DOHH2 (cell line): ENCODE measurements at regions not wholly inside any gene's neighbourhood (a gene's known extent, or its start where the extent isn't known, plus 50 kb on each side); places are given as distances from the start of the nearest gene placed in this dataset.

Experiments
- H3F3A ChIP-seq: fragments of 200-600 bp; sonication (generic), shearing (Covaris generic); 2 replicates; pipeline ENCODE4 v1.6.0; 2016; ENCODE audit warnings: antibody characterized with exemption, mild to moderate bottlenecking; ENCODE audit not compliant: control insufficient read depth, insufficient read depth
- H3K27ac ChIP-seq: fragments of 200-600 bp; sonication (generic); 2 replicates; pipeline ENCODE4 v1.5.1; 2014; ENCODE audit warnings: low read depth, mild to moderate bottlenecking, low read length, moderate library complexity
- H3K27me3 ChIP-seq: fragments of 200-600 bp; sonication (generic); 2 replicates; pipeline ENCODE4 v1.6.1; 2014; ENCODE audit warnings: mild to moderate bottlenecking, low read length, mixed read lengths; ENCODE audit not compliant: control insufficient read depth
- H3K36me3 ChIP-seq: fragments of 200-600 bp; sonication (generic); 2 replicates; pipeline ENCODE4 v1.6.1; 2014; ENCODE audit warnings: mild to moderate bottlenecking, low read length, moderate library complexity, mixed read lengths; ENCODE audit not compliant: control insufficient read depth
- H3K4me1 ChIP-seq: fragments of 200-600 bp; sonication (generic); 2 replicates; pipeline ENCODE4 v1.6.1; 2014; ENCODE audit warnings: mild to moderate bottlenecking, low read length, mixed read lengths; ENCODE audit not compliant: control insufficient read depth
- H3K4me2 ChIP-seq: fragments of 200-600 bp; sonication (generic); 2 replicates; pipeline ENCODE4 v1.6.0; 2014; ENCODE audit warnings: mild to moderate bottlenecking, low read length, moderate library complexity
- H3K4me3 ChIP-seq: fragments of 200-600 bp; sonication (generic); 2 replicates; pipeline ENCODE4 v1.5.1; 2014; ENCODE audit warnings: mild to moderate bottlenecking, low read length, mixed read lengths
- H3K79me2 ChIP-seq: fragments of 200-600 bp; sonication (generic); 2 replicates; pipeline ENCODE4 v1.6.1; 2014; ENCODE audit warnings: mild to moderate bottlenecking, low read length, mixed read lengths; ENCODE audit not compliant: control insufficient read depth
- H3K9me2 ChIP-seq: fragments of 200-600 bp; sonication (generic); replicated peaks from 2 replicates; pipeline ENCODE4 v1.6.1; 2014; ENCODE audit warnings: mild to moderate bottlenecking, low read length, mixed read lengths; ENCODE audit not compliant: control insufficient read depth
- H3K9me3 ChIP-seq: fragments of 200-600 bp; sonication (generic); 2 replicates; pipeline ENCODE4 v1.6.1; 2014; ENCODE audit warnings: antibody characterized with exemption, low read length, mixed read lengths; ENCODE audit not compliant: control insufficient read depth, insufficient read depth
- H4K20me1 ChIP-seq: fragments of 200-600 bp; sonication (generic); 2 replicates; pipeline ENCODE4 v1.6.0; 2014; ENCODE audit warnings: low read depth, mild to moderate bottlenecking, antibody characterized with exemption, low read length, moderate library complexity; ENCODE audit not compliant: control insufficient read depth, insufficient read depth
- EZH2phosphoT487 ChIP-seq: fragments of 200-600 bp; sonication (generic); IDR thresholded peaks from 2 replicates; pipeline ENCODE4 v1.6.1; 2017; ENCODE audit warnings: borderline replicate concordance, mild to moderate bottlenecking, antibody characterized with exemption, low read length, moderate library complexity, mixed read lengths
- TF ChIP-seq, protein P1 (sequence below): fragments of 200-600 bp; sonication (generic); IDR thresholded peaks from one replicate; pipeline ENCODE4 v1.5.1; 2014; ENCODE audit warnings: antibody characterized with exemption, mild to moderate bottlenecking, low read depth, low read length; ENCODE audit not compliant: poor library complexity, severe bottlenecking

DNA sequence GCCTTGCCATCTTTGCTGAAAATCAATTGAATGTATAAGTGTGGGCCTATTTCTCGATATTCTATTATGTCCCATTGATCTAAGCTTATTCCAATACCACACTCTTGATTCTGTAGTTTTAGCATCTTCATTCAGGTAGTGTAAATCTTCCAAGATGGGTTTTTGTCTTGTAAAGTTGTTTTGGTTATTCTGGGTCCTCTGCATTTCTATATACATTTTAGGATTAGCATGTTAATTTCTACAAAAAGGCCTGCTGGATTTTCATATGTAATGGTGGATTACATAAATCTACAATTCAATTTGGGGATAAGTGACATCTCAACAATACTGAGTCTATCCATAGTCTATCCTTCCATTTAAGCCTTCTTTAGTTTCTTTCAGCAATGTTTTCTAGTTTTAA, 86.0 kb upstream of the ANO4 start:
- H3K27ac ChIP-seq: no peak overlapping the region
- no peaks in the 10 kb centered on the region for H3K36me3 ChIP-seq
- no peaks in the 10 kb centered on the region for H3F3A ChIP-seq
- H3K9me2 ChIP-seq: no peaks in the 10 kb centered on the region
- no peaks in the 10 kb centered on the region for H3K4me1 ChIP-seq
- H3K79me2 ChIP-seq: no peaks in the 10 kb centered on the region
- H3K4me3 ChIP-seq: no peak overlapping the region
- no peaks in the 10 kb centered on the region for H3K9me3 ChIP-seq
- no peak overlapping the region for H3K4me2 ChIP-seq
- no peaks in the 10 kb centered on the region for H3K27me3 ChIP-seq
- TF ChIP-seq, protein P1, sequence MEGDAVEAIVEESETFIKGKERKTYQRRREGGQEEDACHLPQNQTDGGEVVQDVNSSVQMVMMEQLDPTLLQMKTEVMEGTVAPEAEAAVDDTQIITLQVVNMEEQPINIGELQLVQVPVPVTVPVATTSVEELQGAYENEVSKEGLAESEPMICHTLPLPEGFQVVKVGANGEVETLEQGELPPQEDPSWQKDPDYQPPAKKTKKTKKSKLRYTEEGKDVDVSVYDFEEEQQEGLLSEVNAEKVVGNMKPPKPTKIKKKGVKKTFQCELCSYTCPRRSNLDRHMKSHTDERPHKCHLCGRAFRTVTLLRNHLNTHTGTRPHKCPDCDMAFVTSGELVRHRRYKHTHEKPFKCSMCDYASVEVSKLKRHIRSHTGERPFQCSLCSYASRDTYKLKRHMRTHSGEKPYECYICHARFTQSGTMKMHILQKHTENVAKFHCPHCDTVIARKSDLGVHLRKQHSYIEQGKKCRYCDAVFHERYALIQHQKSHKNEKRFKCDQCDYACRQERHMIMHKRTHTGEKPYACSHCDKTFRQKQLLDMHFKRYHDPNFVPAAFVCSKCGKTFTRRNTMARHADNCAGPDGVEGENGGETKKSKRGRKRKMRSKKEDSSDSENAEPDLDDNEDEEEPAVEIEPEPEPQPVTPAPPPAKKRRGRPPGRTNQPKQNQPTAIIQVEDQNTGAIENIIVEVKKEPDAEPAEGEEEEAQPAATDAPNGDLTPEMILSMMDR: no peak
- no peak for TF ChIP-seq EZH2phosphoT487
- H4K20me1 ChIP-seq: no peaks in the 10 kb centered on the region

DNA sequence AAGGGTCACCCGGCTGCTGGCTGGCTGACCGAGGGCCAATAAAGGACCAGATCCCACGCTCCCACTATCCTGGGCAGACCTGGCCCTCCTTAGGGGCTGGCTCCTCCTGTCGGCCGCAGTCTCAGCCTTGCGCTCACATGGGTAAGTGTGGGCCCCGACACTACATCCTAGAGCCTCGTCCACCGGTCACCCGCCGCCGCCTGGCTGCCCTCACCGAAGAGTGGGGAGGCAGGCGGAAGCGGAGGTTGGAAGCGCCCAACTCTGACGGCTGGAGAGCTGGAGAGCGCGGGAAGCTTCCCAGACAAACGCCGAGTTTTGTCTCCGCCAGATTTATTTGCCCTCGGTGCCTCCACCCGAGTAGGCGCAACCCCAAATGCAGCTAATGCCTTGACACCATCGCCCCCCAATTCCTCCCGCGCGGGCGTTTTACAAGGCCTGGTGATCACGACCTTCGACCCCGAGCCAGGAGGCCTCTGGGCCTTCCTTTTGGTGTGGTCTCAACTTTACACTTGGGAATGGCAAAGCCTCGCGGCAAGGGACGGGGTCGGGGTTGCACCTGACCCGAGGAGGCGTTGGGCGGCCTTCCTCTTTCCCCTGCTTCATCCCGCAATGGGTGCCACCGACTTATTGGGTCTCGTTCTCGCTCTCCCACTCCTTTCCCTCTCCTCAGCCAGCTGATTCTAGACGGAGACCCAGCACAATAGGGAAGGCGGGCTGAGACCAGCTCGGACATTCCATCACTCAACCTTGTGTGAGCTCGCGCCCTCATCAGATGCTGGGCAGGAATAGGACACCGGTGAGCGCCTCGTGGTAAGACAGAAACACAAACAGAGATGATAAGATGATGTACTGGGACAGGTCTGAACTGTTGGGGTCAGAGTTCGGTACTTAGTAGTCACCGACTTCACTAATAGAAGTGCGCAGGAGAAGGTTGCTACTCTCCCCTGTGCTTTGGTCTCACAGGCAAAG, 78.3 kb upstream of the ANO4 start:
- no peaks in the 10 kb centered on the region for H4K20me1 ChIP-seq
- H3K4me1 ChIP-seq: no peaks in the 10 kb centered on the region
- H3K27ac ChIP-seq: no peak overlapping the region
- H3F3A ChIP-seq: no peaks in the 10 kb centered on the region
- no peaks in the 10 kb centered on the region for H3K9me2 ChIP-seq
- H3K36me3 ChIP-seq: no peaks in the 10 kb centered on the region
- H3K79me2 ChIP-seq: no peaks in the 10 kb centered on the region
- no peaks in the 10 kb centered on the region for H3K27me3 ChIP-seq
- no peak overlapping the region for H3K4me2 ChIP-seq
- H3K4me3 ChIP-seq: no peak overlapping the region
- TF ChIP-seq, protein P1: no peak
- TF ChIP-seq EZH2phosphoT487: no peak
- peaks cover 9% of the 10 kb centered on the region; the same call in 1 of the 2 replicates for H3K9me3 ChIP-seq

DNA sequence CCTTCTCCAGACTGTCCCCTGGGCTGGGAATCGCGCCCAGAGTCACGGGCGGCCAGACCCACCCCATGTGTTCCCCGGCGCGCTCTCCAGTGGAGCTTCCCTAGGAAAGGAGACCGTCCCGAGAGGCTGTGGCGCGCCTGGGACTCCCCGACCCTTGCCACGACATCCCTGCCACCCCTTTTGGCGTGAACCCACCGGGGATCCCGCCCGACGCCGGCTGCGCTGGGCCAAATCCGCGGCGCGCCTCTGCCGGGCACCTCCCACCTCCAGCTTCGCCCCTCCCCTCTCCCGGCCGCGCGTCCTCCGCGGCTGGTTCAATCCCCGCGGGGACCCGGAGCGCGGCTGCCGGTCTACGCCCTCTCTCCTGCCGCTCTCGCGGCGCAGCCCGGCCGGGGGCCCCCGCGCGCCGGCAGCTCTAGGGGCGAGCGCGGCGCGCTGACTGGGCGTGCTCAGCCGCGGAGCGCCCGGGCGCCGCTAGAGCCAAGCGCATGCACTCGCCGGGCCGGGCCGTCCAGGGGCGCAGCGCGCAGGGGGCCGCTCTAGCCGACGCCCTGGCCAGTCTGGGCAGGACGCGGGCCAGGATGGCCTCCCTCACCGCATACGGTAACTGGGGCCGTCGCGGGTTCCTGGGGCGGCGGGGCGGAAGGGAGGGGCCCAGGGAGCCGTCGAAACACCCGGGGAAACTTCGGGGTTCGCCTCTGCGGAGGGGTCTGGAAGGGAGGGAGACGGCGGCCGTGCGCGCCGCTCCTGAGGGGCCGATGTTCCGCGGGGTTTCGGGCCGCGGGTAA, 77.4 kb upstream of the ANO4 start:
- H4K20me1 ChIP-seq: no peaks in the 10 kb centered on the region
- no peaks in the 10 kb centered on the region for H3K27me3 ChIP-seq
- H3K4me3 ChIP-seq: no peak overlapping the region
- H3K4me1 ChIP-seq: no peaks in the 10 kb centered on the region
- H3K36me3 ChIP-seq: no peaks in the 10 kb centered on the region
- peaks cover 9% of the 10 kb centered on the region; the same call in 1 of the 2 replicates for H3K9me3 ChIP-seq
- H3K9me2 ChIP-seq: no peaks in the 10 kb centered on the region
- TF ChIP-seq EZH2phosphoT487: no peak
- TF ChIP-seq, protein P1: no peak
- H3F3A ChIP-seq: no peaks in the 10 kb centered on the region
- no peak overlapping the region for H3K4me2 ChIP-seq
- H3K27ac ChIP-seq: no peak overlapping the region
- H3K79me2 ChIP-seq: no peaks in the 10 kb centered on the region
